HG03460 (cell line): ENCODE measurements at regions not wholly inside any gene's neighbourhood (a gene's known extent, or its start where the extent isn't known, plus 50 kb on each side); places are given as distances from the start of the nearest gene placed in this dataset.
"Not testable (repeated sequence)": the region's sequence is repeated elsewhere in the genome, so short reads cannot be mapped to it uniquely, and the experiment has no call there.

ENCODE experiments used
- ATAC-seq: cut with Tn5 transposase; IDR thresholded peaks from one replicate; pipeline ENCODE4 v1.9.1; 2021; ENCODE audit not compliant: unreplicated experiment

DNA sequence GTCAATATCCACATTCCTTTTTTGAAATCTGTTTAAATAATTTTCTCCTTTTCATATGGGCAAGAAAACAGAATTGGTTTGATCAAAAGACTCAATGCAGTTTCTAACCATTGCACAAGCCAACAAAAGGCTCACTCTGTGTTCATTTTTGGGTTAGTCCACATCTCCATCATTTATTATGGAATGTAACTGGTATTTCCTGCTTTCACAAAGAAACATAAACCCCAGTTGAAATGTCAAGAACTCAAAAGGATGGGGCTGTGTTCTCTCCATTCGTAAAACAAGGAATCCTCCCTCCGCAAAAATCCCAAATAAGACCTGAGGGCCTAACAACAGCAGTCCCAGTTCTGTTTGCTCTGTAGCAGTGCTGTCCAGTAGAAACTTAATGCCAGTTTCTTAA lies 420.9 kb downstream of the GJA1 start:
- ATAC-seq, result no peak

DNA sequence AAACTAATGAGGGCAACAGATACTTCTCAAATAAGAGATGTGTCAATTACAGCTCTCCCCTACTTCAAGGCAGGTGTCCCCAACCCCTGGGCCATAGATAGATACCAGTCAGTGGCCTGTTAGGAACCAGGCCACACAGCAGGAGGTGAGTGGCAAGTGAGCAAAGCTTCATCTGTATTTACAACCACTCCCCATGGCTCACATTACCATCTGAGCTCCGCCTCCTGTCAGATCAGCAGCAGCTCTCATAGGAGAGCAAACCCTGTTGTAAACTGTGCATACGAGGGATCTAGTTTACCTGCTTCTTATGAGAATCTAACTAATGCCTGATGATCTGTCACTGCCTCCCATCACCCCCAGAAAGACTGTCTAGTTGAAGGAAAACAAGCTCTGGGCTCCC lies 422.1 kb downstream of the GJA1 start:
- no peak for ATAC-seq

DNA sequence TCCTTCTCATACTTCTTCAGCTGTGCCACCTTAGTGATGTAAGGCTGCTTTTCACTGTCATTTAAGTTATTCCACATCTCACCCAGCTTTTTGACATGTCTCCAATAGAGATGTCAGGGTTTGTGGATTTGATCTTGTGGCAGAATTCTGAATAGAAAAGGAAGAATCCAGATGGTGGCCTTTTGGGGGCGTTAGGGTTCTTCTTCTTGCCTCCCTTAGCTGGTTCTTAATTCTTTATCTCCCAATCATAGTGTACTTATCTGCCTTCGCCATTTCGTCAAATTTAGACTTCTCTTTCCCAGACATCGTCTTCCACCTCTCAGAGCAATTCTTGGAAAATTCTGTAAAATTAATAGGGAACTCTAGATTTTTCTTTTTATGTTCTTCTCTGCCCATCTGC lies 422.9 kb downstream of the GJA1 start:
- ATAC-seq, result no peak

DNA sequence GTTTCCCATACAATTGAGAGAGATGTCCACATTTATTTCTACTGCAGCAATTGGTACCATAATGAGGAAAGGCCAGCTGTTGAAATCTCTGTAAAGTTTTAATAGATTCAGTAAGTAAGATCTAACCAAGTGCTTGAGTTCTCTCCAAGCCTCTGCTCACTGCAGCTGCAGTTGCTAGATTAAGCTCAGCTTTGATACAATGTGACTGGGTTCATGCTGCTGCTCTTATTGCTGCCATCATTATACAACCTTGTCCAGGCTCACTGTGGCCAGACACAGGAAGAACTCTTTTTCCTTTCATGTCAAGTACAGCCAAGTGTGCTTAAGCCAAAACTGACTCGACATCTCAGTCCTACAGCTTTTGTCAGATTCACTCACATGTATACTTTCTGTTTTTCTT lies 423.5 kb downstream of the GJA1 start:
- no peak for ATAC-seq

DNA sequence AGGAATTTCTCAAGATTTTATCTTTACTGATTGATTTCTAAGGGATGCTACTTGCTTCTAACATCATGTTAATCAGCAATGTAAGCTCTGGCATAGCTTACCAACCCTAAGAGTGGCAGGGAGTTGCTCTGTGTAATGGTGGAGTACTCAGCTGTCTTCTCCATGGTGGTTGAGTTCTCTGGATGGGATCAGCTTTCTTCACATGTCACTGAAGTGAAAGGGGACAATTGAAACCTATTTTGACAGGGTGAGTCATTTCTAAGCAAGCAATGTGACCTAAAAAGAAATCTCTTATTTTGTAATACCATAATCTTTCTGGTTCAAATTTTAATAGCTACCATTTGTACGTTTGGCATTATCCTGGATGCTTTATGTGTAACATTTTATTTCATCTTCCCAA lies 430.4 kb downstream of the GJA1 start:
- no peak for ATAC-seq

DNA sequence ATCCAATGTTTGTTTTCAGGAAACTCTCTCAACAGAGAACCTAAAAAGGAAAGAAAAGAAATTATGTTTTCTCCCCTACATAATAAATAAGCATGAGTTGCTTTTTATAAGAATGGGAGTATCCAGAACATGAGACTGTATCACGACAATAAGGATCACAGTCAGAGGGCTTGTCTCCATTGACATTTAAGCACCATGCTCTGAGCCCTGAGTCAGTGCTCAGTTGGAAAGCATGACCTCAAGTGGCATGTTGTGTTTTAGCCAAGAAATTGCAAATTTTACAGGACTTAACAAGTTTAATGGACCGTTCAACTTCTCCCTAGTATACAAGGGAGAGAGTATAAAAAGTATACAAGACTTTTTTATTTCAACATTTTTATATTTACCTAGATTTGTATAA lies 431.6 kb downstream of the GJA1 start:
- no peak for ATAC-seq

DNA sequence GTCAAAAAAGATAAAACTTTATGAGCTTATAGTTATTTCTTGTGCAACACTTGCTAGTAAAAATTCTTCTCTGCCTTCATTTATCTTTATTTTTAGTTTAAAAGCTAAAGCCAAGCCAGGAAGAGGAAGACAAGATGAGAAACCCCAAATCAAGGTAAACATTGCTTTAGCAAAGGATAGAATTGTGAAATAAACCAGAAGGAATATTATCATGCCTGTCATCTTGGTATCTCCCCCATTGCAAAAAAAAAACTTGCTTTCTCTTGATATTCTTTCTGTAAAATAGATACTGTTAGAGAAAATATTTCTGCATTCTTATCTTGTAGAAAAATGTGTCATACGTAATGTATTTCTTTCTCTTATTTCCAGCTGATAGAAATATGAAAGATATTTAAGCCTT lies 432.8 kb downstream of the GJA1 start:
- no peak for ATAC-seq

DNA sequence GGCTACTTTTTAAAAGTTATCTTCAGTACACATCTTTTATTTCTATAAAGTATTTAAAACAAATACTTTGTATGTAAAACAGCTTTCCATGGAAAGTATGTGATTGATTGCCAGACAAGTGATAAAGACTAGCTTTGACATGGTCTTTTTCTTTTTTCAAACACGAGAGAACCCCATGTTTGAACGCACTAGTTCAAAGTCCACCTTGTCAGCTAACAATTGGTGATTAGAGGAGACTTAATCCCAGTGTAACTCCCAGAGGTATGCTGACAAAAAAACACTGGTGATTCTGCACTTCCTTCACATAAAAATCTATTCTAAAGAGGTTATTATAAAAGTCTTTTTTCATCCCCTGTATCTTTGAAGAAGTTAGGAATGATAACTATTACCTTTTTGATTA lies 438.1 kb downstream of the GJA1 start:
- no peak for ATAC-seq

DNA sequence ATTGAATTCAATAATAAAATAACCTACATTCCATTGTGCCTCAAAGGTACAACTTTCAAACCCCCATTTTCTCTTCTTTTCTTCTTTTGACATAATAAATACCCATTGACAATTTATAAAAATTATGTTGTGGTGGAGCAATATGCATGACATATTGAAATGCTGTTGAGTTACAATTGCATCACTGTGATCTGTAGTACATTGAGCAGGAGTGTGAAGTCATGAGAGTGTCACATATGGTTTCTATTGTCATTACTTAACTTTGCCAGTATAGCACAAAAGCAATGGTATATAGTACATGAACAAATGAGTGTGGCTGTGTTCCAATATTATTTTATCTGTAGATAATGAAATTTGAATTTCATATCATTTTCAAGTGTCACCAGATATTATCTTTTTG lies 441.3 kb downstream of the GJA1 start:
- no peak for ATAC-seq

DNA sequence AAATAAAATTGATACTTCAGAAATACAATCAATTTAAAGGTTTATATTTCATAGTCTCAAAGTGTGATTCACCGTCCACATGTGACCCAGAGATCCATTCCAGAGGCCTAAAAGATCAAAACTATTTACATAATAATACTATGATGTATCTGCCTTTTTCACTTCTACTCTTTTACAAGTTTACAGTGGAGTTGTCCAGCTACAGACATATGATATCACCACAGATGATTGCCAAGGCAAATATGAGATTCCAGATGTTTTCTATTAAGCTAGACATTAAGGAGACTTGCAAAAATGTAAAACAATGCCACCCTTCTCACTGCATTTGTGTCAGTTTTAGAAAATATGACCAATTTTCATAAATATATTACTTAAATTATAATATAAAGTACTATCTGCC lies 443.7 kb downstream of the GJA1 start:
- ATAC-seq, result no peak

DNA sequence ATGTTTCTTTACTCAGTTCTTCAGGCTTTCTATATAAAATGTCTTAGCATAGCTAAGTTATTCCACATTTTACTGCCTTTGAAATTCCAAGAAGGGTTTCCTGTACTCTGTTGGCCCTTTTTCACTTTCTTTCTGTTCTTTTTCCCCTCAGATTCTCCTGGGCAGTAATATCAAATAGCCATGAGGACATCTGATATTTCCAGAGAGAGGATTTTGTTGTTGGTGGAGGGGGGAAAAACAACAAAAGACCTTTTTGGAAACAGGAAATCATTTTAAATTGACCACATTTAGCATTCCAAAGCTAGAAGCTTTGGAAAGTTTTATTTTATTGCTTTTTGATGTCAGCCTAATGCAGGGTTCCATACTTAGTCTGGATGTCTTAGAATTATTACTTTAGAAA lies 445.4 kb downstream of the GJA1 start:
- ATAC-seq, result no peak

DNA sequence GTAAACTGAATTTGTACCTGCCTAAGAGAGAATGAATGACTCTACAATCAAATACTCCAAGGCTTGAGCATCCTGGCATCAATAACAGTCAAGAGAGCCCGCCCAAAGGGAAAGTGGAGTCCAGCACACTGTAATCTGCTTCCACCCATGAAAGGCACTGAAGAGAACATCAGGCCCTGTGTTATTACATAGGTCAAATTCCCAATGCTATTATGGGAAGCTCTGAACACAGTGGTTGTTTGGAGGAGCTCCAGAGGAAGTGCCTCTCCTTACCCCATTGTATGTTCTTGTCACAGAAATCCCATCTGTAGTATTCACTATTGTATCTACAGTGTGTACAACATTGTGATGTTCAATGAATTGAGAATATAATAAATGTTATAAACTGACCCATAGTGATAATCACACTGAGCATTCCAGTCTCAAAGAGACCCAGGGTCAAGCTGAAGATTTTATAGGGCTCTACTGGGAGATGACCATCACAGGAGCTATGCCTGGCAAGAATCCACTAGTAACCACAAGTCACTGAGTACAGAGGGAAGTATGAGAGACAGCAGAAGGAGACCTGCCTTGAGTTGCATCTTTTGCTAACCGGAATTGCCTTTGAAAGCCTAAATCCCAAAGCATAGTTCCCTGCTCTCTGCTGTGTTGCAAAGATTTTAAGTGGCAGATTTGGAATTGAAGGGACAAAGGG lies 446.7 kb downstream of the GJA1 start:
- ATAC-seq, result no peak

DNA sequence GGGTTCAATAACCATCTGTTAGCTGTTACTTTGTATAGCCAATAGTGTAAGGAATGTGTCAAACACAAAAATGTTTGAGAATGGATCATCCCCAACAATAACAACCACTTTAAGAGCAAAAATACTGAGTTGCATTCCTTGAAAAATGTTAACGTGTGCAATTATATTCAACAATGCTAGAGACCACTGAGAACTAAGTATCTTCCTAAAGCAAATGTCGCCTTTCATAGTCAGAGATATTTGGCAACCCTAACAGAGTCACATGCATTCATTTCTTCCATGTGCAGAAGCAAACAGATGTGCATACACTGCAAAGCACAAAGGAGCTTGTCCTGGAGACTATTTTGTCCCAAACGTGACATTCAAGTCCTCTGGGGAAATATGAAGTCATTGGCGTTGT lies 448.6 kb downstream of the GJA1 start:
- ATAC-seq, result no peak

DNA sequence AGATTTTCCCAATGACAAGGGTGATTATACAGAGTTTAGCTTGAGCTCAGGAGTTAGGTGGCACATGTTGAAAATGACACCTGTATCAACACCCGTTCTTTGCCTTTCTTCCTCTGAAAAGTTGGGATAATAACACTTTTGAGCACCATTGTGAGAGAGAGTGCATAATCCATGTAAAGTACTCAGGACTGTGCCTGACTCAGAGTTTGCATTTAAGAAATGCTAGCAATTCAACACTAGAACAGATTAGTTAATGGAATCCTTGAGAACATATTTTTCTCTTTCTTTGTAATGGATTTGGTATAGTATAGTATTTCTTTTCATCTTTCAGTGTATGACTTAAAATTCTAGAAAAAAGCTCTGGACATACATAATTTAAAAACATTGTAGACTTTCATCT lies 449.2 kb downstream of the GJA1 start:
- ATAC-seq, result no peak

DNA sequence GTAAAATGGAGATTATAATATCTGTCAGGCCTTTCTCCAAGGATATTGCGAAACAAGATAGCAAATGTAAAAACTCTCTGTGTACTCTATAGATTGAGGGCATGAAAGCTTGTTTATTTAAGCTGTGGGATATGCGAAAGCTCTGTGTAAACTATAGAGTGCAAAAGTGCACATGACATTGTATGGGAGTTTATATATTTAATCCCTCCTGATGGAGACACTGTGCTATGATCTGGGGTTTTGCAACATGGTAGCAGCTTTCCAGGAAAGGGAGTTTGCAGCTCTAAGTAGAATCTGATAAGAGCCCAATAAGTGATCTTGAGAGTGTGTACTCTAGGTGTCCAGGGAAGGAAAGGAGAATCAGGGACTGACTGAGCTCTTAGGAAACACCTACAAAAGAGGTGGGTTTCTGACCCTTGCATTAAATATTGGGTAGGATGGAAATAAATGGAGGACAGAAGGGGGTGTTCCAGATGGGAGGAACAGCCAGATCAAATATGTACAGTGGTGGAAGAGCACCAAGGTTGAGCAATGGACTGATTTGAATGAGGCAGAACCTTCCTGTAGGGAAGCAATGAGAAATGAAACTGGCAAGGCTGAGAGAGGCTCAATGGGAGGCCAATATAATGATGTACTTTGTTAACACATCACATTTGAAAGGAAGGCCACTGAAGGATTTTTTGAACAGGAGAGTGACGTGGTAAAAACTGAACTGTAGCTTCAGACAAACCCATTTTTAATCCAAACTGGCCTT lies 450.1 kb downstream of the GJA1 start:
- ATAC-seq, result no peak

DNA sequence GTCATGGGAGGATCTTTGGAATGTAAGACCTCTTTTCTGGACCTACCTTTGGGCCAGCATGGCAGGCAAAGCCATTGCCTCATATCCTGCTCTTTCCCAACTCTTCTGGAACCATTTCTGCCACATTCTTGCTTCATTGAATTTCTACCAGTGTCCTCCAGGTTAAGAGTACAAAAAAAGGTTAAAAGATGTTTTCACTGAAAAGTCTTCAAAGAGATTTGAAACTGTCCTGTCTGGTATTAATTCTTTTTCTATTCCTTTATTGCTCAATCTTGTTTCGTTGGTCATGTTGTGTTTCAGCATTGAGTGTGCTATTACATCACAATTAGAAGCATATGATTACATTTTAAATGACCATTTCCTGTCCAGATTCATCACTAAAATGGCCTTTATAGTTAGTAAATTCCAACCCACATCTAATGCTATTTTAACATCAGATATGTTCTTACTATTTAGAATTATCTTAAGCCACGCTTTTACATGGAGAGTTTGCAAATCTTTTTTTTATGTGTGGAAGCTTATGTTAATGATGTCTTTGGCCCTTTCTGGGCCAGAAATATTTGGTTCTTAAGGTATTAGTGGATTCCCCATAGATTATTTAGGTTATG lies 450.9 kb downstream of the GJA1 start:
- ATAC-seq, result no peak

DNA sequence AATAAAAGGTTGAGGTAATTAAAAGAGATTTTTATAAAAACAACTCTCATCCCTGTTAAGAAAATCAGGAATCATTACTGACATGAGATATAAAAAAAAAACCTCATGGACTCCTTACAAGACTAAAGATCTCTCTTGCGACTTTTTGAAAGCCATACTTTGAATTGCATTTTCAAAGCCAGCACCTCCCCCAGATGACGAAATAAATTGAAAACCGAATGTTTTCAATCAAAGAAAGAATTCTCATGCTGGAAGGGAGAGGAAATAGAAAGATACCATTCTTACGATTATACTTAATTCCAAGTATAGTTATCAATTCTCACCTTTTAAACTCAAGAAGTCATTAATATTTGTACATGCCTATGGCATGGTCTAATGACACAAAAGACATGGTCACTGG lies 452.3 kb downstream of the GJA1 start:
- ATAC-seq, result no peak

DNA sequence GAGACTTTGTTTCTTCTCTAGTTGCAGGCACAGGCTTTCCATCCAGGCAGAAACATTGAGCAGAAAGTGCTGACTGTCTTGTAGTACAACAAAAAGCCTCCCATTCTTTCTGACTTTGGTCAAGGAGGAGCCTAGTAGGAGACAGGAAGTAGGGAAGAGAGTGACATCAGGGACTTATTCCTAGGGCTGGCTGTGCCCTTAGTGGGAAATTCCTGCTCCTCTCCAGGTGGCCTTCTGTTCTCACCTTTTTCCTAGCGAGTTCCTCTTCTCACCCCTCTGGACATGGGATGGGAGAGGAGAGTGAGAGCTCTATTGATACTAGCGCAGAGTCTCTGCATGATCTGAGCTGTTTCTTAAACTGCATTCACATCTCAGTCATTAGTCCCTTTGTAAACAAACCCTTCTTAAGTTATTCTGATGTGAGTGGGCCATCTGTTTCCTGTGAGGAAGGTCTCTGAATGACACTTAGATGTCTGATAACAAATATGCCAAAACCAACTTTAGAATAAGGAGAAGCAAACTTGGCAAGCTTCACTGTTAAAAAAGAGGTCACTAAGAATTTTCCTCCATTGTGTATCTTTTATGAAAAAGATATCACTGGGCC lies 455.0 kb downstream of the GJA1 start:
- no peak for ATAC-seq

DNA sequence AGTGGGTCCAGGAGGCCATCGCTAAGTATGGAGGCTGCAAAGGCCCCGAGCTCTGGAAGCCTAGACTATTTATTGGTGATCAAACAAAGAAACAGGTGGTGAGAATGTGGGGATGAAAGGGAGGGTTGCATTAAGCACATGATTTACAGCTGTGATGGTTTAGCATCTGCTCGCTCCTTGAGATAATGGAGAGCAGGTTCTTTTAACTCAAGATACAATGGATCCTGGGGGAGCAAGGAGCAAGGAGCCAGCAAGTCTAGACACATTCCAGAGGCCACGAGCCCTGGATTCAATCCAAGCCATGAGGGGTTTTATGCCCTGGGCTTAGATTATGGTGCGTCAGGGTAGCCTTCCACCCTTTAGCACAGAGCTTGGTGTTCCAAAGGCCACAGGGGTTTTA lies 460.3 kb downstream of the GJA1 start:
- ATAC-seq, result not testable (repeated sequence)

DNA sequence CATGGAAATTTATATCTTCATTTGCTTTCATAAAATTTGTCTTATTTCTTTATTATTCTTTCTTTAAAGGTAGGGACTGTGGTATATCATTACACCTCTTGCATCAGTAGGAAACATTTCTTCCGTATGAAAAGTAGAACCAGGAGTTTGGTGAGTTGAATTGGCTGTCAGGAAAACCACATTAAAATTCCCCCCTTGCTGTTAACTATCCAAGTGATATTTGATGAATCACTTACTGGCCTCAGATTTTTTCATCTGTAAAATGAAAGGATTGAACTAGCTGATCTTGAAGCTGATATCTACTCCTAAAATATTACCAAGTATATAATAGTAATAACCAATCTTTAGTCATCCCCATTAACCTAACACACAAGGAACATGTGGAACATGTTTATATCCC lies 460.9 kb downstream of the GJA1 start:
- ATAC-seq, result no peak

DNA sequence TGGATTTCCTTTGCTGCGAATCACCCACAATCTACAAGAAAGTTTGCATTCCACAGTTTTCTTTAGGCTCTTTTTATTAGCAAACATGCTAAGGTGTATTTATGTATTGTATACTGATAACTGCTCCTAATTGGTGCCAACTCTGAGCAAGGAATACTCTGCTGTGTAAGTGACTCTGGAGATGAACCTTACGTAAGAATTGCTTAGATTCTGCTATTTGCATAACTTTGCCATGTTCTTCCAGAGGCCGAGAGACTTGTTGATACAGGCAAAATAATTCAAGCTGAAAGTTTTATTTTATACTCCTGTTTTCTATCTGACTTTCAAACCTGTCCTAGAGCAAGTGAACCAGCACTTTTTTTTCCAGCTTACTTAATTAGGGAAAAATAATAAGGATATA lies 461.3 kb downstream of the GJA1 start:
- ATAC-seq, result no peak

DNA sequence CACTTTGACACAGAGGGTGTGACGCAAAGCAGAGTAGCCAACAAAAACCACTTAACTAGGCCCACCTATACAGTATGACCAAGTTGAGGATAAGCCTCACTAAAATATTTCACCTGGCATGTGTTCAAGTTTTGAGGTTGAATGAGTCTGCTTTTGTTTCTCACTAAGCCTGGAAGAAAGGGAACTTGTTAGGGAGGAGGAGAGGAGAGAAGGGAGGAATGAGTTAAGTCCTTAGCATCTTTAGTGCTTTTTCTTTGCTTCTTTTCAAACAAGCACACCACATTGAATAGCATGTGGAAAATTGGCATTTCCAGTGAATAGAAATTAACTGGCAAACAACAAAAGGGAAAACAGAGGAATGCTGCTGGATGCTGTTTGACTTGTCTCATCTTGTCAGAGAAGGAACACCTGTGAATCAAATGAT lies 461.9 kb downstream of the GJA1 start:
- ATAC-seq, result no peak
